HG03196 (cell line): ENCODE measurements at regions not wholly inside any gene's neighbourhood (a gene's known extent, or its start where the extent isn't known, plus 50 kb on each side); places are given as distances from the start of the nearest gene placed in this dataset.

ENCODE experiments used
- ATAC-seq: cut with Tn5 transposase; IDR thresholded peaks from one replicate; pipeline ENCODE4 v1.9.1; 2021; ENCODE audit not compliant: unreplicated experiment

- ATAC-seq: no peak
These were observed 659.8 kb downstream of the IRX1 start for GRCh38 chr5:4255441-4255840.

GRCh38 chr5:4258170-4258569, 662.5 kb downstream of the IRX1 start:
- ATAC-seq: no peak

- ATAC-seq: no peak
These were observed 675.6 kb downstream of the IRX1 start for GRCh38 chr5:4271193-4271592.

DNA sequence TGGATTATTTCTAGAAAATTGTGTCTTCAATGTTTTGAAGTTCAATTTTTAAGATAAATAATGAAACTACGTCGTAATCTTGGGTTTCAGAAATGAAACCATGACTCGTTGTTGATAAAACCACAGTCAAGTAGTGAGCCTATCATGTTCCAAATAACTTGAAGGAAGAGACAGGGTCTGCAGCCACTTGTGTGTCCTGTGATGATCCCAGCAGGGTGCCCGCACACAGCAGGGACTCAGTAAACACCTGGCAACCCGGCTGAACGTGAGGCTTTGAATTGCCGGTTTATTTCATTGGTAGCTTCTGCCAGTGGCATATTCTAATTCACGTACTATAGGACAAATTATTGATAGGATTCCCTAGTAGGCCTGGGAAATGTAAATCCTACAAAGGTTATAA, 679.6 kb downstream of the IRX1 start:
- no peak for ATAC-seq

- no peak for ATAC-seq
These were observed 699.2 kb downstream of the IRX1 start for GRCh38 chr5:4294878-4295277.

- no peak for ATAC-seq
These were observed 700.2 kb downstream of the IRX1 start for GRCh38 chr5:4295663-4296339.

DNA sequence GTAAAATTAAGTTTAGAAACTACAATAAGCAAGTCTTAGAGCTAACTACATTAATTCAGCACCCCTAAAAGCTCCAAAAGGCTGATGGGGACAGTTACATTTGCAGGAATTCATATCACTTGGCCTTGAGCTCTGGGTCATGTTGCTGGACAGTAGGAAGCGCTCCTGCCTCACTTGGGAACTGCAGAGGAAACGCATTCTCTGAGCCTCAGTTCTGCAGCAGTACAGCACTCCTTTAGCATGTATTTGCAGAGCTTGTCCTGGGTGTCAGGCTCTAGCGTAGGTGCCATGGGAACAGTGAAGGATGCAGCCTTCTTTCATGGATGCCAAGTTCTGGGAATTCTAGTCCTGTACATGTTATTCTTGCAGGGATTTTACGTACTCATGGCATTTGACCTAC, 710.4 kb downstream of the IRX1 start:
- ATAC-seq: no peak

GRCh38 chr5:4309026-4309425, 713.4 kb downstream of the IRX1 start:
- no peak for ATAC-seq

GRCh38 chr5:4313138-4313537, 717.5 kb downstream of the IRX1 start:
- ATAC-seq: no peak

- no peak for ATAC-seq
These were observed 724.0 kb downstream of the IRX1 start for GRCh38 chr5:4319478-4320128.

DNA sequence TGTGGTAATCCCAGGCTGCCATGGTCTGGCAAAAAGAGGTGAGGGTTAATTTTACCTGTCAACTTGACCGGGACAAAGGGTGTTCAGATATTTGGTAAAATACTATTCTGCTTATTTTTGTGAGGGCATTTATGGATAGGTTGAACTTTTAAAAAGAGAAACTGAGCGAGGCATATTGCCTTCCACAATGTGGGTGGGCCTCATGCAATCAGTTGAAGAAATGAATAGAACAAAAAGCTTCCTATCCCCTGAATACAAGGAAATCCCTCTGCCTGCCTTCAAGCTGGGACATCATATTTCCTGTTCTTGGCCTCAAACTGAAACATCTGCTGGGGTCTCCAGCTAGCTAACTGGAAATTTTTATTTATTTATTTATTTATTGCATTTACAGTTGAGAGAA, 734.7 kb downstream of the IRX1 start:
- ATAC-seq: no peak

DNA sequence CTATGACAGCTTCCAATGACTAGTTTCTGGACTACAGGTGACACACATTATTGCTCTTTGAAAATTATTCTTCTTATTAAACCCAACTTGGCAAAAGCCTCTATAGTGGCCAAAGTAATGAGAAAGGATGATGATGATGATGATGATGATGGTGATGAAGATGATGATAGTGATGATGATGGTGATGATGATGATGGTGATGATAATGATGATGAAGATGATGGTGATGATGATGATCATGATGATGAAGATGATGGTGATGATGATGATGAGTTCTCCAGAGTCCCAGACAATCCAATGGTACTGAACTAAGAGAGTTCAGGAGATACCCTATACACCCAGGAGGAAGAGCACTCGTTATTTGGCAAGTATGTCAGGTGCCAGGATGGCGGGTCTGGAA, 739.4 kb downstream of the IRX1 start:
- no peak for ATAC-seq

DNA sequence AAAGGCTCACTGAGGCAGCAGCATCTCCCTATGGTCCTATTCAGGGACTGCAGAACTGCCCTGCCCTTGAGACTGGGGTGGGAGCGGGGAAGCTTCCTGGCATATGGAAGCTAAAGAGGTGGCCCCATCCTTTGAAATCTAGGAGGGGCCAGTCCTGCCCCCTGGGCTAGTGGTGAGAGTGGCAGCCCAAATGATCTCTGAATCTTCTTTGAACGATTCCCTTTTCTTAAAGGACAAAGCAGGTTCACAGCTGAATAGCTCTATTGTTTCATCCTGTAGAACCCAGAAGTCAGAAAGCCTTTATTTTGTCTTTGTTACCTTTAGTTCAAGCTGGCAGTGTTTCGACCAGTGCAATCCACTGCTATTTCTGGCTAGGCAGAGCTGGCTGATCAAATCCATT, 741.9 kb downstream of the IRX1 start:
- no peak for ATAC-seq

DNA sequence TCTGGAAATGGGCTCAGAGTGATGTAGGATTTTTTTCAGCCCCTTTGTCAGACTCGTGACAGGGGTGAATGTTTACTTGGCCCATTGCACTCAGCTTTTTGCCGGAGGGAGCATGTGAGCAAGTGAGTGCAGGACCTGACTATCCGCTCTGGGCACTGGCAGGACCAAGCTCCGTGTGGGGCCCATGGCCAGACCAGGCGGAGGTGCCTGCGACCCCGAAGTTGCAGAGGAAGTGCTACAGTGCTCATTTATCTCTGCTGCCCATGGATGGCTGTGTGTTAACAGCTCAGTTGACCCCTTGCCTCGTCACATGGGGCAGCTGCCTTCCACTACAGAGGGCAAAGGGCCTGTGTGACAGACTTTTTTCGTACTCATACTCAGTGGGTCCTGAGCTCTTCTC, 744.3 kb downstream of the IRX1 start:
- no peak for ATAC-seq

DNA sequence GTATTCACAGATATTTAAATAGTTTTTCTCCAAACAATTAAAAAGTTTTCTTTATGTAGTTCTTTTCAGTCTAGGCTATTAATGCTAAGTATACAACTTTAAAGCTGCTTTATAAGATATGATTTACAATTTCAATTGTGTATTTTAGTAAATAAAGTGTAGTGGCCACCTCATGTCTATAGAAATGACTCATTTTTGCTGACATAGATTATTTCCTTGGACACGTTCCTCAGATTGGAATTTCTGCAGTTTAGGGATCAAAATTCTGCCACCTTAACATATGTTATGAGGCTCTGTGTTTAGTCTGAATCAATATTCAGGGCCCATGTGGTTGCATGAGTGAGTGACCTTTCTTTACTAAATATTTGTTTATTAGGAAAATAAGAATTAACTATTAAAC, 750.2 kb downstream of the IRX1 start:
- ATAC-seq: no peak

DNA sequence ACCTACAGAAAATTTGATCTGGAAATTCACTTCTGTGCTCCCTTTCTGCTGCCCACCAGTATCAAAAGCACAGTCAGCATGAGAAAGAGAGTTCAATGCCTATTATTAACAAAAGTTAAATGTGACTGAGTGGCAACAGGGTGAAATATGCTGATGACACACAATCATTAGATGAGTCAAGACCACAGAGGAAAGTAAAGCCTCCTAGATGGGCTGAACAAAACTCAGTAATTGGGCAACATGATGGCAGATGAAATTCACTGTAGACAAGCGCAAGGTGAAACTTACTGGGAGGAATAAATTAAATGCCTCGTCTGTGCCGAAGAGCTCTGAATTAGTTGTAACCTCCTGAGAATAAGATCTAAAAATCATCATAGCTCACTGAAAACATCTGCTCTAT, 752.8 kb downstream of the IRX1 start:
- ATAC-seq: no peak

DNA sequence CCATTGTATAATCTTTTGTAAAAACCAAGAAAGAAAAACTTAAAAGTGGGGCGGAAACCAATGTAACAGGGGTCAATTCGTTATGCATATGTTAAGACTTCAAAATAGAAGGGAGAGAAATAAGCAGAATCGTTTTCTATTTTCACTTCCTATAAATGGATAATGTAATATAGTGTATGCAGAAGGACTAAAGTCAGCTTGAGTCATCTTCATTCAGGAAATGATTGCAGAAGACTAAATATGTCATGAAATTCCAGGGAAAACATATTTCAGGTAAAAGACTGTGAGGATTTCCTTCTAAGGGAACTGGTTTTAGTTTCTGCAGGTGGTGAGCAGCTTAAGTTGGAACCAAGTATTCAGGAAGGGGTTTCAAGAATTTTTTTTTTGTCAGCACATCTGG, 753.3 kb downstream of the IRX1 start:
- ATAC-seq: no peak

DNA sequence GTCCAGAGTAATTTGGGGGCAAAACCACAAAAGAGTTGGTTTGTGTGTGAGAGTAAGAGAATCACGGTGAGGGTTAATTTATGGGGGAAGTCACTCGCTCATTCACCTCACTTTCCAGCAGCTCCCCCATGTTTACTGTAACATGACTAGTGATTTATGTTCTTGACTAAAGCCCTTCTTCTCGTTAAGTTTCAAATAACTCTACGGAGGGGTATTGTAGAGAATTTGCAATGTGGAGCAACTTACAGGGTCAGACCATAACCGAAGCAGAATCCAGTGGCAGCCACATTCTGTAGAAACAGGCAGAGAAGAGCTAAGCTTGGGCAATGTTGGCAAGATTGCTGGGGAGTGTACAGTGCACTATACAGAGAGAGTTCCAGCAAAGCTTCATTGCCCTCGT, 760.6 kb downstream of the IRX1 start:
- no peak for ATAC-seq

DNA sequence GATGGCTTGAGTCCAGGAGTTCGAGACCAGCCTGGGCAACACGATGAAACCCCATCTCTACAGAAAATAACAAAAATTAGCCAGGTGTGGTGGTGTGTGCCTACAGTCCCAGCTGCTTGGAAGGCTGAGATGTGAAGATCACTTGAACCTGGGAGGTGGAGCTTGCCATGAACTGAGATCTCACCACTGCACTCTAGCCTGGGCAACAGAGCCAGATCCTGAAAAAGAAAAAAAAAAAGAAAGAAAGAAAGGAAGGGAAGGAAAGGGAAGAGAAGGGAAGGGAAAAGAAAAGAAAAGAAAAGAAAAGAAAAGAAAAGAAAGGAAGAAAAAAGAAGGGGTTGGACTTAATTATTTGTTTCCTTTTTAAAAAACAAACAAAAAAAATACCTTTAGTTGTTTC, 764.2 kb downstream of the IRX1 start:
- no peak for ATAC-seq

DNA sequence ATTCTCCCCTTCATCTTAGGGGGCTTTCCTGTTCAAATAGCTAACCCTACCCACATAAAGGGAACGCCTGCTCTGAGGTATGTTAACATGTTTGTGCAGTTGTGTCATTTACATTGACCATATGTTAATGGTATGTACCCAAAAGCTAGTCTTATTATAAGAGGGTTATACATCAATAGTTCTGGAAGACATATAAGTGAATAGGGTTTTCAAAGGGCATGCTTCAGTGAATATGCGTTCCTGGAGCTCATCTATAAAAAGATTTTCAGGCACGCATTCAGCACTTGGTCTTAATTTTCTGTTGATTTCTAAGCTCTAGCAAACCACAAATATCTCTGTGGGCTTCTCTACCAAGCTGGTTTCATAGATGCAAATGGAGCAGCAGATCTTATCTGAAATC, 766.1 kb downstream of the IRX1 start:
- ATAC-seq: no peak

- ATAC-seq: no peak
These were observed 766.8 kb downstream of the IRX1 start for GRCh38 chr5:4362411-4362810.

DNA sequence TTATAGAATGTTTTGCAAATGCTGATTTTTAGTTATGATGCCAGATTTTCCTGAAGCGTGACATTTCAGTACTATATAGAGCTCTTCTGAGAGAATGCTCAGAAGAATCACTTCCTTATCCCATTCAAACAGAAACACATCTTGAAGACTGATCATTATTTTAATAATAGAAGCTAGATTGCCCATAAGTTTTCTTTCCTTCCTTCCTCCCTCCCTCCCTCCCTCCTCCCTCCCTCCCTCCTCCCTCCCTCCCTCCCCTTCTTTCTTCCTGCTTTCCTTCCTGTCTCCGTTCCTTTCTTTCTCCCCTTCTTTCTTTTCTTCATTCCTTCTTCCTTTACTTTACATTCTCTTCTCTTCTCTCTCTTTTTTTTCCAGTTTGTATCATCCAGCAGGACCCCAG, 767.4 kb downstream of the IRX1 start:
- ATAC-seq: no peak

DNA sequence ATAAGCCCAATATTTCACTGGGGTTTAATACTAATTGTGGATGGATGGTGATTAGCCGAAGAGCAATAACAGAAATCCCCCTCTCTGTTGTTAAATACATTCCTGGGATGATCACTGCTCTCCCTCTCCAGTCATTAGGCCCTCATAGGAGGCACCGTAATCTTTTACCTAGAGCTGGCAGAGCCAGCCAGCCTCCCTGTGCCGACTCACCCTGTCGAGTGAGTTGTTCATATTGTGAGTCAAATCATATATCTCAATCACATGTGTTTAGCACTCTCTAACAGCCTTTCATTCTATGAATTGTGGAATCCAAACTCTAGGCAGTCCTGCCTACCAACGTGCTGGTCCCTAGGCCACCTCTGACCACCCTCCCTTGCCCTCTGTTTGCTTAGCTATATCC, 771.0 kb downstream of the IRX1 start:
- no peak for ATAC-seq
